GM12891 (cell line): ENCODE measurements at regions not wholly inside any gene's neighbourhood (a gene's known extent, or its start where the extent isn't known, plus 50 kb on each side); places are given as distances from the start of the nearest gene placed in this dataset.
"Not testable (repeated sequence)": the region's sequence is repeated elsewhere in the genome, so short reads cannot be mapped to it uniquely, and the experiment has no call there.

Experiments used
- POLR2A ChIP-seq: IDR thresholded peaks from 2 replicates; pipeline ENCODE4 v1.6.1; 2011; ENCODE audit warnings: low read depth, low read length, control low read depth
- SPI1 ChIP-seq: IDR thresholded peaks from 2 replicates; pipeline ENCODE4 v1.6.1; 2011; ENCODE audit warnings: low read depth, low read length, control low read depth

DNA sequence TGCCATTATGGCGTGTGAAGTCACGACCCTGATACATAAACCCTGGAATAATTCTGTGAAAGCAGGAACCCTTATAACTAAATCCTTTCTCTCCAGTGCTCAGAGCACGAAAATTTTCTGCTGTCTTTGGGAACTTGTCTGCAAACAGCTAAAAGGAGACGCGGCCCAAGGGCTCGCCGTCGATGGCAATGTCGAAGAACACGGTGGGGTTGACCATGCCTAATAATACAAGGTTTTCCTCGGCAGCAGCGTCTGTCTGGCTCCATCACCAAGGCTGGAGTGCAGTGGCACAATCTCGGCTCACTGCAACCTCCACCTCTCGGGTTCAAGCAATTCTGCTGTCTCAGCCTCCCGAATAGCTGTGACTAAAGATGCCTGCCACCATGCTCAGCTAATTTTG, 132.4 kb upstream of the KIF5B start:
- not testable (repeated sequence) for TF ChIP-seq POLR2A, SPI1
